GM23338 (cell line): ENCODE measurements at regions not wholly inside any gene's neighbourhood (a gene's known extent, or its start where the extent isn't known, plus 50 kb on each side); places are given as distances from the start of the nearest gene placed in this dataset.

ENCODE experiments used
- CREB1 ChIP-seq: fragments of 250-450 bp; sonication (Bioruptor Pico); IDR thresholded peaks from 2 replicates; pipeline ENCODE4 v1.5.0; 2020; ENCODE audit warnings: low read depth, mild to moderate bottlenecking, moderate library complexity
- CTCF ChIP-seq, 2 experiments: fragments of 200-600 bp in 1 of 2; sonication (generic) in 1 of 2; conservative IDR thresholded peaks; 2 replicates each; pipeline versions ENCODE4 v1.5.1 to v1.6.1; 2016 to 2017; ENCODE audit warnings: antibody characterized with exemption in 2 of 2, low read depth in 2 of 2, mild to moderate bottlenecking in 2 of 2, moderate library complexity in 1 of 2
- EZH2 ChIP-seq: fragments of 200-600 bp; sonication (generic); IDR thresholded peaks from one replicate; pipeline ENCODE4 v1.8.0; 2017; ENCODE audit warnings: antibody characterized with exemption, mild to moderate bottlenecking, low read depth; ENCODE audit not compliant: unreplicated experiment
- EZH2phosphoT487 ChIP-seq: fragments of 200-600 bp; sonication (generic); IDR thresholded peaks from one replicate; pipeline ENCODE4 v1.8.1; 2018; ENCODE audit warnings: antibody characterized with exemption; ENCODE audit not compliant: unreplicated experiment
- JUNB ChIP-seq: IDR thresholded peaks from one replicate; pipeline ENCODE4 v1.6.1; 2016; ENCODE audit warnings: antibody characterized with exemption; ENCODE audit not compliant: unreplicated experiment
- POLR2AphosphoS5 ChIP-seq: IDR thresholded peaks from 2 replicates; pipeline ENCODE4 v1.6.1; 2016; ENCODE audit warnings: antibody characterized with exemption, low read depth
- REST ChIP-seq: IDR thresholded peaks from one replicate; pipeline ENCODE4 v1.6.1; 2018; ENCODE audit warnings: antibody characterized with exemption; ENCODE audit not compliant: unreplicated experiment
- STAT1 ChIP-seq: IDR thresholded peaks from one replicate; pipeline ENCODE4 v1.6.1; 2016; ENCODE audit warnings: antibody characterized with exemption; ENCODE audit not compliant: unreplicated experiment
- ZNF114 ChIP-seq: fragments of 250-450 bp; sonication (Bioruptor Pico); IDR thresholded peaks from 2 replicates; pipeline ENCODE4 v1.5.0; 2020; ENCODE audit warnings: mild to moderate bottlenecking, moderate library complexity
- ZNF462 ChIP-seq: fragments of 250-450 bp; sonication (Bioruptor Pico); IDR thresholded peaks from 2 replicates; pipeline ENCODE4 v1.5.0; 2020; ENCODE audit warnings: mild to moderate bottlenecking, moderate library complexity

GRCh38 chr3:11705049-11705448 is 61.3 kb upstream of the VGLL4 start:
- no peak for TF ChIP-seq CTCF (conservative IDR thresholded peaks at IDR 0.05; ENCODE audit: low read depth in 2 of 2)
- no peak for TF ChIP-seq EZH2
- TF ChIP-seq STAT1: no peak
- TF ChIP-seq EZH2phosphoT487: no peak
- TF ChIP-seq CREB1 (CRISPR knock-in tag): no peak
- no peak for TF ChIP-seq POLR2AphosphoS5
- TF ChIP-seq JUNB: no peak
- TF ChIP-seq REST: no peak
- TF ChIP-seq ZNF462 (CRISPR knock-in tag): no peak
- no peak for TF ChIP-seq ZNF114
